ENCODE measurements at regions not wholly inside any gene's neighbourhood (a gene's known extent, or its start where the extent isn't known, plus 50 kb on each side); places are given as distances from the start of the nearest gene placed in this dataset.
"Not testable (repeated sequence)": the region's sequence is repeated elsewhere in the genome, so short reads cannot be mapped to it uniquely, and the experiment has no call there.

DNA sequence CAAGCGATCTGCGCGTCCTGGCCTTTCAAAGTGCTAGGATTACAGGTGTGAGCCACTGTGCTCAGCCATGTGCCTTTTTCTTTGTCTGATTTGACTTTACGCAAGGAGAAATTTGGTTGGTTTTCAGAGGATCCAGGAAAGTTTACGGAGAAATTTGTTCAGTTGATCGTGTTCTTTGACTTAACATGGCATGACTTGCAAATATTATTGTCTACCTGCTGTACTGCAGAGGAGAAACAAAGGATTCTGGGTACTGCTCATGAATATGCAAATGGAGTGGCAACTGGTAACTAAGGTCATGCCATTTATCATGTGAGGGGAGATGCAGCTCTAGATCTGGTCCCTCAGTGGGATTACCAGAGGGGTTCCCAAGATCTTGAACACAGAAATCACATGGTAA is 68.8 kb upstream of the CHD6 start:
- Histone ChIP-seq H3K4me2 (ENCODE audit: low read length) (no peak overlapping the region), H2AFZ (ENCODE audit: low read length) (no peak overlapping the region), H3K9me2 (ENCODE audit: low read depth, low read length) (no peaks in the 10 kb centered on the region), H3K4me1 (ENCODE audit: insufficient read depth, low read length, severe bottlenecking) (peaks cover 7% of the 10 kb centered on the region), H3K27me3 (ENCODE audit: insufficient read depth, low read length) (no peaks in the 10 kb centered on the region), H3K9ac (ENCODE audit: low read length) (no peak overlapping the region), H4K20me1 (ENCODE audit: insufficient read depth, low read length) (no peaks in the 10 kb centered on the region), H3K4me3 (ENCODE audit: low read depth, low read length, poor library complexity, severe bottlenecking) (no peak overlapping the region), H3K79me2 (ENCODE audit: insufficient read depth, low read length) (no peaks in the 10 kb centered on the region), H3K27ac (ENCODE audit: low read depth, low read length, poor library complexity, severe bottlenecking) (no peak overlapping the region), H3K36me3 (ENCODE audit: insufficient read depth, low read length) (no peaks in the 10 kb centered on the region), H3F3A (ENCODE audit: insufficient read depth, low read length) (no peaks in the 10 kb centered on the region), H3K9me3 (ENCODE audit: low read length) (no peaks in the 10 kb centered on the region)
- TF ChIP-seq EZH2 (IDR thresholded peaks at IDR 0.05; ENCODE audit: borderline replicate concordance, low read length) (no peak), CTCF (IDR thresholded peaks at IDR 0.05; ENCODE audit: low read length) (no peak)

- H3K4me3 ChIP-seq (ENCODE audit: low read depth, low read length, poor library complexity, severe bottlenecking); H3K9ac ChIP-seq (ENCODE audit: low read length); H3K9me2 ChIP-seq (ENCODE audit: low read depth, low read length); H3K27ac ChIP-seq (ENCODE audit: low read depth, low read length, poor library complexity, severe bottlenecking); H3F3A ChIP-seq (ENCODE audit: insufficient read depth, low read length); H4K20me1 ChIP-seq (ENCODE audit: insufficient read depth, low read length); H3K36me3 ChIP-seq (ENCODE audit: insufficient read depth, low read length); H3K79me2 ChIP-seq (ENCODE audit: insufficient read depth, low read length); H2AFZ ChIP-seq (ENCODE audit: low read length); H3K4me1 ChIP-seq (ENCODE audit: insufficient read depth, low read length, severe bottlenecking); H3K27me3 ChIP-seq (ENCODE audit: insufficient read depth, low read length); H3K4me2 ChIP-seq (ENCODE audit: low read length); H3K9me3 ChIP-seq (ENCODE audit: low read length): not testable (repeated sequence)
Observed at GRCh38 chr20:41685145-41685544, 67.0 kb upstream of the CHD6 start.

DNA sequence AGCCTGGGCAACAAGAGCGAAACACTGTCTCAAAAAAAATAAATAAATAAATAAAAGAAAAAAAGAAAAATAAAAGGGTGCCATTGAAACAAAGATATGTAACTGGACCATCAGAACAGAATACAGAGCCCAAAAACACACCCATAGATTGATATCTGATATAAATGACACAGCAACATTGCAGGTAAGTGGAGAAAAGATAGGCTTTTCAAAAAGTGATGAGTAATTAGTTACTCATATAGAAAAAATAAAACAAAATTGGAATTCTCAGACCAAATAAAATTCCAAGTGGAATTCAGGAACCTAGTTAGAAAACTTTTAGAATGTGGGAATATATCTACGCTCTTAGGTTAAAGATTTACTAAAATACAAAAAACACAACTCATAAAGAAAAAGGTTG is 60.6 kb upstream of the CHD6 start:
- Histone ChIP-seq H2AFZ (ENCODE audit: low read length) (no peak overlapping the region), H3K4me3 (ENCODE audit: low read depth, low read length, poor library complexity, severe bottlenecking) (no peak overlapping the region), H3K4me1 (ENCODE audit: insufficient read depth, low read length, severe bottlenecking) (peaks cover 4% of the 10 kb centered on the region), H3K9me3 (ENCODE audit: low read length) (no peaks in the 10 kb centered on the region), H3K27me3 (ENCODE audit: insufficient read depth, low read length) (no peaks in the 10 kb centered on the region), H3K9ac (ENCODE audit: low read length) (no peak overlapping the region), H3K4me2 (ENCODE audit: low read length) (no peak overlapping the region), H3K27ac (ENCODE audit: low read depth, low read length, poor library complexity, severe bottlenecking) (no peak overlapping the region), H3K79me2 (ENCODE audit: insufficient read depth, low read length) (no peaks in the 10 kb centered on the region), H4K20me1 (ENCODE audit: insufficient read depth, low read length) (no peaks in the 10 kb centered on the region), H3K9me2 (ENCODE audit: low read depth, low read length) (no peaks in the 10 kb centered on the region), H3F3A (ENCODE audit: insufficient read depth, low read length) (no peaks in the 10 kb centered on the region), H3K36me3 (ENCODE audit: insufficient read depth, low read length) (no peaks in the 10 kb centered on the region)
- TF ChIP-seq EZH2 (IDR thresholded peaks at IDR 0.05; ENCODE audit: borderline replicate concordance, low read length) (no peak), CTCF (IDR thresholded peaks at IDR 0.05; ENCODE audit: low read length) (no peak)

GRCh38 chr20:41672282-41672681 is 54.1 kb upstream of the CHD6 start:
- TF ChIP-seq EZH2 (IDR thresholded peaks at IDR 0.05; ENCODE audit: borderline replicate concordance, low read length), result no peak
- TF ChIP-seq CTCF (IDR thresholded peaks at IDR 0.05; ENCODE audit: low read length), result no peak
- H3K9me3 ChIP-seq (ENCODE audit: low read length), result no peaks in the 10 kb centered on the region; the same call in 1 of the 2 replicates
- no peak overlapping the region for H3K4me2 ChIP-seq (ENCODE audit: low read length)
- H3K9me2 ChIP-seq (ENCODE audit: low read depth, low read length), result no peaks in the 10 kb centered on the region
- no peak overlapping the region; the same call in 1 of the 2 replicates for H3K9ac ChIP-seq (ENCODE audit: low read length)
- H3K79me2 ChIP-seq (ENCODE audit: insufficient read depth, low read length), result no peaks in the 10 kb centered on the region
- no peaks in the 10 kb centered on the region for H3K36me3 ChIP-seq (ENCODE audit: insufficient read depth, low read length)
- no peaks in the 10 kb centered on the region for H3F3A ChIP-seq (ENCODE audit: insufficient read depth, low read length)
- no peaks in the 10 kb centered on the region for H4K20me1 ChIP-seq (ENCODE audit: insufficient read depth, low read length)
- H3K4me1 ChIP-seq (ENCODE audit: insufficient read depth, low read length, severe bottlenecking), result peaks cover 37% of the 10 kb centered on the region
- H2AFZ ChIP-seq (ENCODE audit: low read length), result no peak overlapping the region
- no peak overlapping the region for H3K4me3 ChIP-seq (ENCODE audit: low read depth, low read length, poor library complexity, severe bottlenecking)
- H3K27ac ChIP-seq (ENCODE audit: low read depth, low read length, poor library complexity, severe bottlenecking), result peak overlapping the region; percentile 20
- H3K27me3 ChIP-seq (ENCODE audit: insufficient read depth, low read length), result no peaks in the 10 kb centered on the region
